ENCODE measurements at regions not wholly inside any gene's neighbourhood (a gene's known extent, or its start where the extent isn't known, plus 50 kb on each side); places are given as distances from the start of the nearest gene placed in this dataset.

DNA sequence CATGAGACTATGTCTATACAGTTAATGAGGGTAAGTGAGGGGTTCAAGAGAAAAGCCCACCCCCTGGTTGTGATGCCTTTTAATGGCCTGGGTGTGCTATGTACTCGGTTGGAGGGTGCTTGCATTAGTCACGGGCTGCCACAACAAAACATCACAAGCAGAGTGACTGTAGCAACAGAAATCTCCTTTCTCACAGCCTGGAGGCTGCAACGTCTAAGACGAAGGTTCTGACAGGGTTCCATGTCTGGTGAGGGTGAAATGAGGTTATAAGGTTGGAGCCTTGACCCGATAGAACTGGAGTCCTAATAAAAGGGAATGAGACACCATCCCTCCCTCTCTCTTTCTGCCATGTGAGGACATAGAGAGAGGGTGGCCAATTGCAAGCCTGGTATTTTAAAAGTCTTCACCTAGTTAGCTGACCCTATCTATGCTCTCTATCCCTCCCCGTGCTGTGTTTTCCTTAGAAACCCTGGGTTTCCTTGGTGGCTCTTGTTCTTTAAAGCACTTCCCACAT lies 126.0 kb upstream of the GDF10 start:
- Mint-ChIP-seq H3K36me3 (ENCODE audit: low read depth) (no peaks in the 10 kb centered on the region), H3K4me3 (no peak overlapping the region), H3K27me3 (no peaks in the 10 kb centered on the region), H3K4me1 (ENCODE audit: low read depth) (peaks cover 4% of the 10 kb centered on the region), H3K9me3 (no peaks in the 10 kb centered on the region), H3K27ac (no peak overlapping the region)

DNA sequence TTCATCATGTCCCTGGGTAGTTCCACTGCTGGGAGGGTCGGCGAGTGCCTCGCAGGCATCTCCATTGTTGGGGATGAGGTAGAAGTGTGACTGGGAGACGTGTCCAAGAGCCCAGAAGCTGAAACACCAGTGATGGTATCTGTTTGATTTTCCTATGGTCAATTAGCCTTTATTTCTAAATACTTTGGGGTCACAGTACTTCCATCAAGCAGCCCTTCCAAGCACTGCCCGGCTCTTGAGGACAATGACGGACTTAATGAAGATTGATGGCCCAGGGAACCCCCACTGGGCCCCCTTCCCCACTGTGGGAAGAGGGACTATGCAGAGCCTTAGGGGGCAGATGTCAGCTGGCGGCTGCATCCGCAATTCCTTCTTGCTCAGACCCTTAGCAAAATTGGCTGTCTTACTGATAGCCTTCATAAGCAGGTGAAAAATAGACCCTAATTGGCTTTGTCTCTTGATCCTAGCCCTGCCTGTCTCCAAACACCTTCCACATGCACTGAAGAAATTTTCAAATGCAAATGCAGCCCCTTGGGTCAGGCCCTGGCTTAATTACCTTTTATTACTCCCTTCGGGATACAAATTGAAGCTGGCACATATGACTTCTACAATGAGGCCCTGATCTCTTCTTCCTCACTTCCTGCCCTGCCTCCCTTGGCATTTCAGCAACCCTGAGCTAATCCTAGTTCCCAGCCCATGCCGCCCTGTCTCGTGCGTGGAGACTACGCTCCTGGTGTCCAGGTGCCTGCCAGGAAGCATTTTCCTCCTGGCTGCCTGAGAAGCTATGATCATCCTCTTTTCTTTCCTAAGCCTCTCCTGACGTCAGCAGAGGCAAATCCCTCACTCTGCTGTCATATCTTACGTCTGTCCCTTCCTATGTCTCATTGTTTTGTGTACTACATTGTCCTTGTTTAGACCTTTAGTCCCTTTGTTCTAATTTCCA lies 124.5 kb upstream of the GDF10 start:
- H3K36me3 Mint-ChIP-seq (ENCODE audit: low read depth) = no peaks in the 10 kb centered on the region
- no peaks in the 10 kb centered on the region for H3K27me3 Mint-ChIP-seq
- no peak overlapping the region for H3K4me3 Mint-ChIP-seq
- no peaks in the 10 kb centered on the region for H3K4me1 Mint-ChIP-seq (ENCODE audit: low read depth)
- no peak overlapping the region for H3K27ac Mint-ChIP-seq
- H3K9me3 Mint-ChIP-seq = no peaks in the 10 kb centered on the region

DNA sequence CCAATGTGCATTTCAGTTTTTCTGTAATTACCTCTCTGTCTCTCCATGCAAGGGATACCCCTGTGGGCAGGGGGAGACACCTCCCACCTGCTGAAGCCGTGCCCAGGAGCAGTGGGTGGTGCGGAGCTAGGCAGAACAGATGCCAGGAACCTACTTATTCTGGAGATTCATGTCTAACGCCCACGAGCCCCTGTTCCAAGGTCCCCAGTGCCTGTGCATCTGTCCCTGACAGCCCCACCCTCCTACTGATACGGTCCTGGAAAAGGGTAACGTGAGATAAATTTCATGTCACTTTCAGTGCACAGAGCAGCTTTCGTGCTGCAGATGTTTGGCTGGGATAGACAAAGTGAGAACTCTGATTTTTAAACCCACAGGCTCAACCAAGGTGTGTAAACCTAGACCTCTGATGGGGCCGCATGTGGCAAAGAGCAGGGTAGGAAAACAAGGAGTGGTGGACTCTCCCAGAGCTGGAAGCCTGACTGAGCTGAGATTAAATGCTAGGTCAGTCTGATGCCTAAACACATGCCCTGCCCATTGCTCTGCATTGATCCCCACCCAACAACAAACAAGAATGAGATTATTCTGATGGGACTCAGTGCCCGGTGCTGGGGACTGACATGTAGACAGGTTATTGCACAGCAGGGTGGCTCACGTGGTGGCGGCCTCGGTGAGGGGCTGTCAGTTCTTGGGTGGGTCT lies 123.6 kb upstream of the GDF10 start:
- H3K4me3 Mint-ChIP-seq = no peak overlapping the region
- H3K4me1 Mint-ChIP-seq (ENCODE audit: low read depth) = no peaks in the 10 kb centered on the region
- H3K27me3 Mint-ChIP-seq = no peaks in the 10 kb centered on the region
- H3K27ac Mint-ChIP-seq = no peak overlapping the region
- H3K36me3 Mint-ChIP-seq (ENCODE audit: low read depth) = no peaks in the 10 kb centered on the region
- no peaks in the 10 kb centered on the region for H3K9me3 Mint-ChIP-seq

DNA sequence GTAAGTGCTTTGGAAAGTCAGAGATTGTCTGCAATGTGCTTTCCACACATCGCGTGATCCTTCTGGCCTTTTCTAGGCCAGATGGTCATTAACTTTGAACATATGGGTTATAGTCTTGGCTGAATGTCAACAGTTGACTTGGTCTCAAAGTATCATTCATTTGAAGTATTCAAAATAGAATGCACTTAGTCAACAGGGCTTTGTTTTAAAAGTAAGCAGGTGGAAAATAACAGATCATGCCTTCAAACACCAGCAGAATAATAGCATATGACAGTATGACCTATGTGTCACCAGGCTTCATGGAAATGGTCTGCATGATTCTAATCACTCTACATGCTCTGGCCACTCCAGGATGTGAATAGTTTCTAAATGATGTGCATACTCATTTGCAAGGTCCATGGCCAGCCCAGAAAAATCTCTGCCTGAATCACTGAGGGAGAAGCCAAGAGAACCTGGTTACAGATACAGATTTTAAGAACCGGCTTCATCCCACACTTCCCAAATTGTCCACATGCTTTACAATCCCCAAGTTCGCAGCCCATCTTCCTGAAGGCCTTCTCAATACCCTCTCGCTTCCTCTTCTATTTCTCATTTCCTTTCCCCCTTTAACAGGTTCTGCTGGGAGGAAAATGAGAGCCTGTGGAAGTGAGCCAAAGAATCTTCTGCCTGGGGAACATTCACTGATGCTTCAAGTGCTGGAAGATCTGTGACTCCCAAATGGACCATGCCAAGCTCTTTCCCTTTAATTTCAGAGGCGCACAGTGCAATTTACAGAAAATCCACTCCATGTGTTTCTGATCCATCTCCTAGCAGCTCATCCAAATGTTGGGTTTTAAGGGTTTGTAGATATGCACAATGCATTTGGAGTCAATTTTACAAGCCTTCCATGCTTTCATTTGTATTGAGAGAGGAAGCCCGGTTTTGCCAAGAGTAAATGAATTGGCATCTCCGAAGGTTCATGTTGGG lies 122.8 kb upstream of the GDF10 start:
- Mint-ChIP-seq H3K4me3 (no peak overlapping the region), H3K36me3 (ENCODE audit: low read depth) (no peaks in the 10 kb centered on the region), H3K27ac (no peak overlapping the region), H3K4me1 (ENCODE audit: low read depth) (no peaks in the 10 kb centered on the region), H3K9me3 (no peaks in the 10 kb centered on the region), H3K27me3 (no peaks in the 10 kb centered on the region)

DNA sequence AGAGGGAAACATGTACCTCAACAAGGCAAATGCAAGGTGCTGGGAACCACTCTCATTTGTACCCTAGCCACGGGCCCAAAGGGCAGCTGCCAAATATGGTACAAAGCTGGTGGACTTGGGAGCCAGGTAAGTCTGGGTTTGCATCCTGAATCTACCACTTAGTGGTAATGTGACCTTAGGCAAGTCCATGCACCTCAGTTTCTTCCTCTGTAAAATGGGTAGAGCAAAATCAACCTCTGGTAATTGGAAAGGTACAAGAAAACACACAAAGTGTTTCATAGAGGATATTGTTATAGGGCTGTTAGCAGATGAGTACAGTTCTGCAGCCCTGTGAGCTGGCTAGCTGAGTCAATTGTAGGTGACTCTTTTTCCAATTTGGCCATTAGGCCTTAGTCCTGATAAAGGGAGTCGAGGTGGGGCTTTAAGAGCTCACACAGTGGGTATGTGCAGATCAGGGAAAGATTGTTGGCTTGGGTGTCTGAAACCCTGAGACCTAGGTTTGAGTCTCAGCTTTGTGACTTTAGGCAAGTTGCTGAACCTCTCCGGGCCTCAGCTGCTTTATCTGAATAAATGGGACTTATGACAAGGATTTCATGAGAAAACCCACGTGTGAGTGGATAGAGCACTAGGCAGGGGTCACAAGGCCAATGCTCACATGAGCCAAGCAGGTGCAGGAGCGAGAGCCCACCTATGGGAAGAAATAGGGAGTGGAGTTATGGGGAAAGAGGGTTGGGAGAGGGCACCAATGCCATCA lies 121.3 kb upstream of the GDF10 start:
- H3K27me3 Mint-ChIP-seq = no peaks in the 10 kb centered on the region
- H3K9me3 Mint-ChIP-seq = no peaks in the 10 kb centered on the region
- H3K4me1 Mint-ChIP-seq (ENCODE audit: low read depth) = no peaks in the 10 kb centered on the region
- no peak overlapping the region for H3K4me3 Mint-ChIP-seq
- H3K36me3 Mint-ChIP-seq (ENCODE audit: low read depth) = no peaks in the 10 kb centered on the region
- H3K27ac Mint-ChIP-seq = no peak overlapping the region

DNA sequence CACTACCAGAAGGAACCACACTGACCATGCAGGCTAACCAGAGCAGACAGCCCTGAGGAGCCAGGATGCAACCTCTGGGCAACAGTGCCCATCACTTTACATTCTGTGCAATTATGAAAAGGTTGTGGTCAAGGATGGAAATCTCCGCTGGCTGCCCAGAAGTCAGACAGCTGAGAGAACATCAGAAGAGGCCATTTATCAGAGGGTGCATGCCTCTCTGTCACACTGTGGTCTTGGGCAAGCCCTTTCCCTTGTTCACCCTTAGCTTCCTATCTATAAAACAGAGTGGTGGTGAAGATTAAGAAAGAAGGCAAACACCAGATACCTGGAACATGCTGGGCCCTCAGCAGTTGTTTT lies 120.7 kb upstream of the GDF10 start:
- Mint-ChIP-seq H3K27me3 (no peaks in the 10 kb centered on the region), H3K36me3 (ENCODE audit: low read depth) (no peaks in the 10 kb centered on the region), H3K4me3 (no peak overlapping the region), H3K27ac (no peak overlapping the region), H3K9me3 (no peaks in the 10 kb centered on the region), H3K4me1 (ENCODE audit: low read depth) (no peaks in the 10 kb centered on the region)

DNA sequence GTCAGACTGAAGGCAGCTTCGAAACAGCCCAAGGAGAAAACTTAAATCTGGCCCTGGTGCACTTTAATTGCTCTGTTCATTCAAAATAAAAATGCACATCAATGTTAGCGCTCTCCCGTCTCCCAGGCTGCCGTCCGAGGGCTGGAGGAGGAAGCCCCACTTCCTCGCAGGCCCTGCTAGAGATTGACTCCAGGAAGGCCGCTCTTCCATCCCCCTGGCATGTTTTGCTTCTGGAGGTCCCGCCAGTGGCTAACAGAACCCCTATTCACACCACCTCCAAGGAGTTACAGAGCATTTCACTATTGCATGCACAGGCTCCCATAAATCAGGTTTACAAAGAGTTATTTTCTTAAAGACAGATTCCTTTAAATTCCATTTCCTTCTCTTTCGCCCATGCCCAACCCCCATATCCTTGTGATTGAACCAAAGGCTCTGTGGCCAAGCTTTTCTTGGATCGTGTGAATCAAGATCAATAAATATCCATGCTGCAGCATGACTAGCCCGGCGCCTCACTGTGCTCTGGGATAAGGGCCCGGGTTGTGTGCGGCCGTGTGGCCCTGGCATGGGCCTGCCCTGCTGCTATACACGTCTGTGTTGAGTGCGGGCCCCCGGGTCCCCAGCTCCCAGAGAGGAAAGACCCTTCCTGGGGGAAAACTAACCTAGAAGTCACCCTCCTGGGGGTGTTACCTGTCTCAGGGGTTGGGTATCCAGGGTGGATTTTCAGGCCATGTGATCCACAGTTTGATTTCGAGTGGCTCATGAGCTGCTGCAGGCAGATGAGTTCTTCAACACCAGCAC lies 118.7 kb upstream of the GDF10 start:
- Mint-ChIP-seq H3K4me1 (ENCODE audit: low read depth) (no peaks in the 10 kb centered on the region), H3K4me3 (no peak overlapping the region), H3K27me3 (no peaks in the 10 kb centered on the region), H3K36me3 (ENCODE audit: low read depth) (no peaks in the 10 kb centered on the region), H3K9me3 (no peaks in the 10 kb centered on the region), H3K27ac (no peak overlapping the region)

DNA sequence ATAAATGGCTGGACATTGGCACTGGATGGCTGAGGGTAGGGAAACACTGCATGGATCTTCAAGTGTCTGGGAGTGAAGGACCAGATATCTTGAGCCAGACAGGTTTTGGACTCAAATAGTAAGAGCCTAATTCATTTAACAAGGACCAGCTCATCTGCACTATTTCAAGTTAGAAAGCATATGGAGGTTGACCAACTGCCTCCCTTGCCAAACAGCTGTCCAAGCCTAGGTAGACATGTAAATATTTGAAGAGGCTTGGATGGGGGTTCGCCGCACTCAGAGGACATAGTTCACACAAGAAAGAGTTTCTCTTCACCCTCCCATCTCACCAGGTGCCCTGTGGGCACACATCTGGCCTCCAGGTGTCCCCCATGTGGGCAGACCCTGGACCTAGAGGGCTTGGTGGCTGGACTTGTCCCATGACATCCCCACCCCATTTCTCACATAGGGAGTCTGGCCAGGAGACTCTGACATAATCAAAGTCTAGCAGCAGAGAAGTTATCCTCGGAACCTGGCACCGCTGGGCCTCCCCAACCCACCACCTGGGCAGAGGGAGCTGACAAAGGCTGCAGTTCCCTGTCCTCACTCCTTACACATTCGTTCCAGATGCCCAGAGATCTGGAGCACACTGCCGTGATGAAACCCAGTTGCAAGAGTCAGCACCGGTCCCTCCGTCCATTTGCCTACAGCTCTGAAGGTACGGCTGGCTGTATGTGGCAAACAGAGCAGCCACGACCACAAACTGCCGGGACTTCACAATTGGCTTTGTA lies 116.9 kb upstream of the GDF10 start:
- H3K27me3 Mint-ChIP-seq = no peaks in the 10 kb centered on the region
- H3K4me1 Mint-ChIP-seq (ENCODE audit: low read depth) = no peaks in the 10 kb centered on the region
- H3K9me3 Mint-ChIP-seq = no peaks in the 10 kb centered on the region
- no peak overlapping the region for H3K4me3 Mint-ChIP-seq
- no peak overlapping the region for H3K27ac Mint-ChIP-seq
- no peaks in the 10 kb centered on the region for H3K36me3 Mint-ChIP-seq (ENCODE audit: low read depth)

DNA sequence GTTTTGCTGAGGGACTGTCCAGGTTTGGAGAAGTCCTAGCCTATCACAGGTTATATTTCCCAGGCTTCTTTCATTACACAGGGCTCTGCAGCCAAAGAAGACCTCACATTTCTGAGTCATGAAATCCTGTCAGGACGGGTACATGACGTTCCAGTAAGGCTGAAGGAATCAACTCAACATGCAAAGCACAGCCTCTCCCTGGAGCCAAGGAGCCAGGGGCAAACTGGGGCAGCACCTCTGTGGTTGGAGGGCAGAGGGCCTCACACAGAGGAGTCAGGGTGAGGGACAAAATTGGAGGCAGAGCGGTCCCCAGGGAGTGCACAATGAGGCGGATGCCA lies 116.3 kb upstream of the GDF10 start:
- H3K9me3 Mint-ChIP-seq = no peaks in the 10 kb centered on the region
- H3K4me1 Mint-ChIP-seq (ENCODE audit: low read depth) = no peaks in the 10 kb centered on the region
- H3K4me3 Mint-ChIP-seq = no peak overlapping the region
- H3K27me3 Mint-ChIP-seq = no peaks in the 10 kb centered on the region
- no peak overlapping the region for H3K27ac Mint-ChIP-seq
- no peaks in the 10 kb centered on the region for H3K36me3 Mint-ChIP-seq (ENCODE audit: low read depth)

DNA sequence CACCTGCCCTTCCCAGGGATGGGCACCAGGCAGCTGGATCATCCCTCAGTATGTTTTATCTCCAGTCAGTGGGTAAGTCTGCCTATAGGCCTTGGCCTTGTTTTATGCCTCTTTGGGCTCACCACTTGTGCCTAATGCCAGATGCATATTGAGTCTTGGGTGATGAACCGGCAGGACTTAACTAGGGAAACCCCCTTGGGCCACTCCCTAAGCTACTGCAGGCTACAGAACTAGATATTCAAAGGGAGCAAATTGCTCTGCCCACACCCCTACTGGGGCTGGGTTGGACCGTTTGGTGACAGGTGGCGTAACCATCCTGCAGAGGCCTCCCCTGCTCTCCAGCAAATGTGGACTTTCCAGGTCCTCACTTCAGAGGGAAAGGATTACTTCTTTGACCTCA lies 115.7 kb upstream of the GDF10 start:
- no peak overlapping the region for H3K27ac Mint-ChIP-seq
- no peaks in the 10 kb centered on the region for H3K4me1 Mint-ChIP-seq (ENCODE audit: low read depth)

DNA sequence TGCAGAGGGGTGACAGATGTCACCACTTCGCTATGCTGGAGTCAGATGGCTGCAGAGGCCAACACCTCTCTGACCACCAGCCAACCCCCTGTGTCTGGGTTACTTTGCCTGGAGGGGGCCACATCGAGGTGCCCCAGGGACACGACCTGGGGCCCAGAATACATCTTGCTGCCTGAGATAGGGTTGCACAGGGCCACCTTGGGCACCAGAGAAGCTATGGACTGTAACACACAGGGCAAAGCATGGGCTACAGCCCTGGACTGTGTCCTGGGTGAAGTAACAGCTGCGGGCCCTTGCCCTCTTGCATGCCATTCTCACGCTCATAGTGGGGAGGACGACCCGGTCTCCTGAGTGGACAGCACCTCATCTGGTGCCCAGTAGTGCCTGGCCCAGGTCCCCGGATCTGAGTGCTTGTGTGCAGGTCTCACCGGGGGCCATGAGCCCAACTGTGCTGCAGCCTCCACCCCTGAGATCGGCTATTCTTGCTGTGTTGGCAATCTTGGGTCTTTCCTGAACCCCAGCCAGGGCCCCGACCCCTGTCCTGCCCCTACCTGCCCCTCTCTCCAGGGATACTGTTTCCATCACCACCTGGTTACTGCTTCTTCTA lies 115.2 kb upstream of the GDF10 start:
- H3K9me3 Mint-ChIP-seq = no peaks in the 10 kb centered on the region
- no peak overlapping the region for H3K27ac Mint-ChIP-seq
- H3K4me3 Mint-ChIP-seq = no peak overlapping the region
- no peaks in the 10 kb centered on the region for H3K4me1 Mint-ChIP-seq (ENCODE audit: low read depth)
- H3K27me3 Mint-ChIP-seq = no peaks in the 10 kb centered on the region
- H3K36me3 Mint-ChIP-seq (ENCODE audit: low read depth) = no peaks in the 10 kb centered on the region

More for the DNA sequence above, 115.7 kb upstream of the GDF10 start:
- Mint-ChIP-seq H3K4me3 (no peak overlapping the region), H3K36me3 (ENCODE audit: low read depth) (no peaks in the 10 kb centered on the region), H3K27me3 (no peaks in the 10 kb centered on the region), H3K9me3 (no peaks in the 10 kb centered on the region)

DNA sequence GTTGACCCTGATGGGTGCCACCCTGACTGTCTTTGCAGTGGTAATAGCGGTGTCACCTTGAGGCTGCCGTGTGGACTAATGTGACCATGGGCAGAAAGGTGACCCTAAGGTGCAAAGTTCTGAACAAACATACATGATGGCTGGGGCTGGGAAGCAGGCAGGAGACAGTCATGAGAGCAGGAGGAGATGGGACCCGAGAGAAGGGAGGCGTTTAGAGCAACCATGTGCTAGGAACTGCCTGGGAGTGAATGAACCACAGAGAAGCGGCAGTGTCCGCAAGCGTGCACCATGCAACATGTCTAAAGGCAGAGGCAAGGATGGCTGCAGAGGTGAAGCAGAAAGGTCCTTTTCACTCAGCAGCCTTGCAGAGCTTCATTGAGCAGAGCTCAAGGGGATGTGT lies 113.1 kb upstream of the GDF10 start:
- no peaks in the 10 kb centered on the region for H3K9me3 Mint-ChIP-seq
- H3K27ac Mint-ChIP-seq = no peak overlapping the region
- no peaks in the 10 kb centered on the region for H3K4me1 Mint-ChIP-seq (ENCODE audit: low read depth)
- H3K27me3 Mint-ChIP-seq = no peaks in the 10 kb centered on the region
- H3K4me3 Mint-ChIP-seq = no peak overlapping the region
- no peaks in the 10 kb centered on the region for H3K36me3 Mint-ChIP-seq (ENCODE audit: low read depth)

DNA sequence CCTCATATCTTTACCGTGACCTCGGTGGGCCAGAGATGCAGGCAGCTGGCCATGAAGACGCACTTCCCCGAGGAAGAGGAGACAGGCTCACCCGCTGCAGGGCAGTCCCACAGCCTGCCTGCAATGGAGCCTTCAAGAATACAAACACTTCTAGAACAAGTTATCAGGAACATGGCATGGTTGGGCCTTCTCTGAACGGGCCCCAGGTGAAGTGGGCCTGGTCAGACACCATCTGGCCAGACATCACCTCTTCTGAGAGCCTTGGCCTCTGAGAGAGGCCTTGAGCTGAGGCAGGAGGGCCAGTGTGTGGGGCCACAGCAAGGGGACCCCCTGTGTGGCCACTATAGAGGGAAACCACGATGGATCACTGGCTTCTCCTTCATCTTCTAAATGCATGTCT lies 112.4 kb upstream of the GDF10 start:
- Mint-ChIP-seq H3K27me3 (no peaks in the 10 kb centered on the region), H3K9me3 (no peaks in the 10 kb centered on the region), H3K36me3 (ENCODE audit: low read depth) (no peaks in the 10 kb centered on the region), H3K27ac (no peak overlapping the region), H3K4me1 (ENCODE audit: low read depth) (no peaks in the 10 kb centered on the region), H3K4me3 (no peak overlapping the region)

All from stimulated activated naive CD8-positive, alpha-beta T cell treated with anti-CD3 and anti-CD28 coated beads, Interleukin-15, Interleukin-2, amounts not matched to agents 100 ng/mL and 50 ng/mL, for 24 hours (primary cell).